ENCODE measurements at regions not wholly inside any gene's neighbourhood (a gene's known extent, or its start where the extent isn't known, plus 50 kb on each side); places are given as distances from the start of the nearest gene placed in this dataset.

GRCh38 chr4:24298911-24299310, 285.4 kb downstream of the DHX15 start:
- DNase-seq (ENCODE audit: low read depth, low spot score): no peak

DNA sequence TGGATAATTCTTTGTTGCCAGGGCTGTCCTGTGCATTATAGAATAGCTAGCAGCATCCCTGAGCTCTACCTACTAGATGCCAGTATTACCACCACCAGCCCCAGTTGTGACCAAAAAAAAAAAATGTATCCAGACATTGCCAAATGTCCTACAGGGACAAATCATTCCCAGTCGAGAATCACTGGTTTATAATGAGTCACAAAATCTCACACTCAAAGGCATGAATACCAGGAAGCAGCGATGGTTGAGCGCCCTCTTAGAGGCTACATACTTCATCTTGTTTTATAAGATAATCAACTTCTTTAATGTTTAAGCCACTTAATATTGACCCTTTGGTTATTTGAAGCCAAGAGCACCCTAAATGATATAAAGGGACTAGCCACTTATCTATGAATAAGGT, 297.3 kb downstream of the DHX15 start:
- no peak for DNase-seq (ENCODE audit: low read depth, low spot score)

- DNase-seq (ENCODE audit: low read depth, low spot score): no peak
Measured at GRCh38 chr4:24285759-24286158, 298.6 kb downstream of the DHX15 start.

- no peak for DNase-seq (ENCODE audit: low read depth, low spot score)
Measured at GRCh38 chr4:24282446-24282845, 301.9 kb downstream of the DHX15 start.

DNA sequence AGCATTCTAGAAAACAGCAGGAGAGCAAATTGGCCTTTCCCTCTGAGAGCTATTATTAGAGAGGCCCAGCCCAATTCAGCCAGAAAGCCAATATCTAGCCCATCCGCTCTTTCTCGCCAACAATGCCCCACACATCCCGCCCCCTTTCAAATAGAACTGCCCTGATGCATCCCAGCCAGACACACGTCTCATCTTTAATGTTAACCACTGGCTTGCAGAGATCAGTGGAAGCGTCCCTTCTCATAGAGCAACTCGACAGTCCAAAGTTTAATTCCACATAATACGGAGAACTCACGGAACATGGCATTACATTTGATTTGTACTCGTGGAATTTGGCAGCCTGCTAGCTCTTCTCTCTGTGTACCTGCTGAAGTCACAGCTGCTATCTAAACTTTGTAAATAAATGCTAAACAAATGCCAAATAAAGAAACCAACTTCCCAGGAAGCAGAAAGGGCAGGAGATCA, 304.4 kb downstream of the DHX15 start:
- no peak for DNase-seq (ENCODE audit: low read depth, low spot score)

GRCh38 chr4:24279469-24279868, 304.9 kb downstream of the DHX15 start:
- no peak for DNase-seq (ENCODE audit: low read depth, low spot score)

DNA sequence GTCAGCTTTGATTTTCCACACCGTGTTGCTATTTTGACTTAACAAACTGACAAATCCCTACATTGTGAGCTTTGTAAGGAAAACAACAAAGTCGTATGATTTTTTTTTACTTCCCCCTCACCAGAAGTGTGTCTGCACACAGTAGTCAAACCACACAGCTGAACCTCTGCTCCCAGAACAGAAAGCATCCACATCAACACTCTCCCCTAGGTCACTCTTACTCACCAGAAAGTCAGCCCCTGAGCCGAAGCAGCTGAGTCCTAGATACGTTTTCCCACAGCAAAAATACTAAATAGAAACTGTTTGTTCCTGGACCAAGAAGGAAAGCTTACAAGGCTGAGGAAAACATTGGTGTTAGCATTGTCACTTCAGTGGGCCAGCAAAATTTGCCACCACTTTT, 305.7 kb downstream of the DHX15 start:
- DNase-seq (ENCODE audit: low read depth, low spot score): no peak

DNA sequence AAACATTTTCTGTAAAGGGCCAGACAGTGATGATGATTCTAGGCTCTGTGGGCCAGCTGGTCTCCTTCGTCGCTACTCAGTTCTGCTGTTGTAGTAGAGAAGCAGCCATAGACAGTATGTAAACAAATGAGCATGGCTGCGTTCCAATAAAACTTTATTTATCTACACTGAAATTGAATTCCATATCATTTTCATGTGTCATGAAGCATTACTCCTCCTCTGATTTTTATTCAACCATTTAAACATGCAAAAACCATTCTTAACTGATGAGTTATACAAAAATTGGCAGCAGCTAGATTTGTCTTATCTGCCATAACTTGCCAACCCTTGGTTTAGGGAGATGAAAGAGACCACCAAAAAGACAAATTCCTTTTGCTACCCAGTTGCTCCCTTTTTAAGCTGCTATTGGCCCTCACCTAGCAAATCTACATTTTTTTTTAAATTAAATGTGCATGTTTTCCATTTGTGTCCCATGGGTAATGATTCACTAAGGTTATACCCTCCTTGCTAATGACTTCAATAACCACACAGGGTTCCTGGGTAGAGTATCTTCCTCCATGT, 309.9 kb downstream of the DHX15 start:
- no peak for DNase-seq (ENCODE audit: low read depth, low spot score)

DNA sequence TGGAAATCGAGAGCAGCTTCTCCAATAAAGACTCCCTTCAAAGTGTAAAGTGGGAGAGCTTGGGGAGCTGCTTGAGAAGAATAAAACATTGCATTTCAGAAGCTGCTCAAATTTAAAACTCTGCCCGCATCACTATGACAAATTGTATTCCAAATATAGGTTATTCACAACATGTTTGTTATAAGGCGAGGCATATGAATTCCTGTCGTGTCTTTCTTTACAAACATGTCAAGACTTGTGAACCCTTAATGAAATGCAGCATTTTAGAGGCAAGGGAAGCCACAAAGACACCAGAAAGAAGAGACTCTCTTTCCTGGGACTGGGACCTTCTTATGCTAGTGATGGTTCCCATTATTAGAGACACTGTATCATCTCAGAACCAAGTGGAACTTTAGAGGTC, 311.2 kb downstream of the DHX15 start:
- no peak for DNase-seq (ENCODE audit: low read depth, low spot score)

- no peak for DNase-seq (ENCODE audit: low read depth, low spot score)
Measured at GRCh38 chr4:24266951-24267722, 317.2 kb downstream of the DHX15 start.

- no peak for DNase-seq (ENCODE audit: low read depth, low spot score)
Measured at GRCh38 chr4:24265989-24266388, 318.4 kb downstream of the DHX15 start.

DNA sequence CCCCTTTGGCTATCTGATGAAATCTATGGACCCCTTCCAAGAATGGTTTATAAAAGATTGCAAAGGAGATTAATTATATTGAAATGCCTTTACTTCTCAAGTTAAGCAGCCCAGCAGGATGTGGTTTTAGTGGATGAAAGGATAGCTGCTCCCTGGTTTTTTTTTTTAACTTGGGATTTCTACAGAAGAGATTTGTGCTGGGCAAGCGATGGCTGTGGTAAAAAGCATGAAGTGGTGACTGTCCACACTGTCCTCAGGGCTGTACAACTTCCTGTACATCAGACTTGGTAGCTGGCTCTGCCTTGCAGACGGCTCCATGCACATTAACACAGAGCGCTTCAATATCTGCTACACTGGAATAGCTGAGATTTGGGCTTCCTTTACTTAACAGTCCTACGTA, 321.7 kb downstream of the DHX15 start:
- no peak for DNase-seq (ENCODE audit: low read depth, low spot score)

- no peak for DNase-seq (ENCODE audit: low read depth, low spot score)
Measured at GRCh38 chr4:24262084-24262483, 322.3 kb downstream of the DHX15 start.

- no peak for DNase-seq (ENCODE audit: low read depth, low spot score)
Measured at GRCh38 chr4:24260923-24261564, 323.3 kb downstream of the DHX15 start.

DNA sequence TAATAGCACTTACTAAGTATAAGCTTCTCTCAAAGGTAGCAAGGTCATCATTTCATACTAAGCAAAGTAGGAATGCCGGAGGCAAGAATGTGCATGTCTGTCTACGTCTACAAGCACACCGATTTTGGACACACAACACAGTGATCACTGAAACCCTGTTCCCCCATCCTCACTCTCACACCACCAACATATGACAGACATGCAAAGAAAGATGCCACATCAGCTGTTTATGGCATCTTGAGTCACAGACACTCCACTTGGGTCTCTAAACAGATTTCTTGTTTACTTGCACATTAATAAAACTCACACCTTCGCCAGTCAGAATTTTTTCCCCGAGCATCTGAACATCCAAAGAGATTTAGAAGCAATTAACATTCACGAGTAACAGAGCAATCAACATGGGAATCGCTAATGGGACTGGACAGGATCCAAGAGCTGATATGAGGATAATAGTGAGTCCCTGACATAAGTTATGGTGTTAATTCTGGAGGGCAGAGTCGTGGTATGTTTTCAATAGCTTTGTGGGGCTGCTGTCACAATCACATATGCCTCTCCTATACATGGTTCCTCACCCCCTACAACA, 324.1 kb downstream of the DHX15 start:
- DNase-seq (ENCODE audit: low read depth, low spot score): no peak

DNA sequence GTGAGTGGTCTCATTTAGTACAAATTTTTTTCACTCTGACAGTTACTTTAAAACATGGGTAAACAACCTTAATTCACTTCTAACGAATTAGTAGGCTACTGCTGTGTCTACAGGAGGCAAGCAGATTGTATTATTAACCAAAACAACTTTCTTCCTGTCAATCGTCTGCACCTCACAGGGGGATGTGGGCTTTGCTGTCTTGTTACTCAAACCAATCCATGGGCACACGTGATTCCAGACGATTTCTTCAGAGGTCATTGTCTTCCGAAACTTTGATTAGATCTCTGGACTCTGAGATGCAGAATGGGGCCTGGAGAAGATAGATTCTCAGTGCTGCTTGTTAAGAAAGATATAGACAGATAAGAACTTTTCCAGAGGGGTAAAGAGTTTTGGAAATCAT, 327.8 kb downstream of the DHX15 start:
- DNase-seq (ENCODE audit: low read depth, low spot score): no peak

DNA sequence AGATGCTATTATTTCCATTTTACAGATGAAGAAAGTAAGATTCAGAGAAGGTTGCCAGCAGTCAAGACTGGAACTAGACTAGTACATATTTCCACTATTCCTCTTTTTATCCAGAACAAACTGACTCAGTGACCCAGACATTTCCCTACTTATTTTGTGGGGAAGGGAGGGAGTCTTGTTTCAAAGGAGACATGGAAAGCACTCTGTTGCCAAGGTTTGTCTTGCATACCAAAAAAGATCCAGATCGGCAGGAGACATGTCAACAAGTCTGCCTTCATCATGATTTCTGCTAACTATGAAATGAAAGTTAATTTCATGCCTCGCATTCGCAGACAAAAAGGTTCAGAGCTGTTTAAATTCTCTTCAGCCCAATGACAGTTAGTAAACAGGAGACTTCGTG, 328.3 kb downstream of the DHX15 start:
- no peak for DNase-seq (ENCODE audit: low read depth, low spot score)

GRCh38 chr4:24252121-24252520, 332.2 kb downstream of the DHX15 start:
- DNase-seq (ENCODE audit: low read depth, low spot score): no peak

DNA sequence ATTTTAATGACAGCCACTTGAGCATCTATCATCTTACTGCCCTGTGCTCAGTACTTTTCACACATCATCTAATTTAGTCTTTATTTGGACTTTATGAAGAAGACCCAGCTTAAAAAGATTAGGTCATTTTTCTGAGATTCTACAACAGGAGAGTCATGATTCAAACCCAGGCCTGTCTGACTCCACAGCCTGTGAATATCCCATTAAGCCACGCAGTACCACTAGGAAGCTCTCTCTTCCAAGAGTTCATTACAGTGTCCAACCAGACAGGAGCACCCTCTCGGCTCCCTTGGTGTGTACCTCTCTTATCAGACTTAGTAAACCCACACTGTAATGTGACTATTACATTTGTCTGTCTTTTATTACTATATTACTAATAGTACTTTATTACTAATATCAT, 332.8 kb downstream of the DHX15 start:
- DNase-seq (ENCODE audit: low read depth, low spot score): no peak

DNA sequence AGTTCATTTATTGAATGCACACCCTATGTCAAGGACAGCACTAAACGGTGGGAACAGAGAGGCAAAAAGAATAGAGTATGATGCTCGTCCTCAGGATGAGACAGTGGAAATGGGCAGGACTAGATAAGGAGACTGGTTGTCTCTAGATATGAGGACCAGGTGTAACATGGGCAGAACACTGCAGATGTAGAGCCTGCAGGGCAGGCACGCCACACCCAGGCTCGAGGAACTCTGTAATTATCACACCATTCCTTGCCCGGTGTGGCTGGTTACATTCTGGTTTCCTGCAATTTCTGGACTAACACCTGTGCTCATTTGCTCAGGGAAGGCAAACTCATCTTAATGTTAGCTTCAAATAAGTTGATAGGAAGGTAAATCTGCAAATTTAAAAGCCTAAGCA, 334.4 kb downstream of the DHX15 start:
- DNase-seq (ENCODE audit: low read depth, low spot score): no peak

DNA sequence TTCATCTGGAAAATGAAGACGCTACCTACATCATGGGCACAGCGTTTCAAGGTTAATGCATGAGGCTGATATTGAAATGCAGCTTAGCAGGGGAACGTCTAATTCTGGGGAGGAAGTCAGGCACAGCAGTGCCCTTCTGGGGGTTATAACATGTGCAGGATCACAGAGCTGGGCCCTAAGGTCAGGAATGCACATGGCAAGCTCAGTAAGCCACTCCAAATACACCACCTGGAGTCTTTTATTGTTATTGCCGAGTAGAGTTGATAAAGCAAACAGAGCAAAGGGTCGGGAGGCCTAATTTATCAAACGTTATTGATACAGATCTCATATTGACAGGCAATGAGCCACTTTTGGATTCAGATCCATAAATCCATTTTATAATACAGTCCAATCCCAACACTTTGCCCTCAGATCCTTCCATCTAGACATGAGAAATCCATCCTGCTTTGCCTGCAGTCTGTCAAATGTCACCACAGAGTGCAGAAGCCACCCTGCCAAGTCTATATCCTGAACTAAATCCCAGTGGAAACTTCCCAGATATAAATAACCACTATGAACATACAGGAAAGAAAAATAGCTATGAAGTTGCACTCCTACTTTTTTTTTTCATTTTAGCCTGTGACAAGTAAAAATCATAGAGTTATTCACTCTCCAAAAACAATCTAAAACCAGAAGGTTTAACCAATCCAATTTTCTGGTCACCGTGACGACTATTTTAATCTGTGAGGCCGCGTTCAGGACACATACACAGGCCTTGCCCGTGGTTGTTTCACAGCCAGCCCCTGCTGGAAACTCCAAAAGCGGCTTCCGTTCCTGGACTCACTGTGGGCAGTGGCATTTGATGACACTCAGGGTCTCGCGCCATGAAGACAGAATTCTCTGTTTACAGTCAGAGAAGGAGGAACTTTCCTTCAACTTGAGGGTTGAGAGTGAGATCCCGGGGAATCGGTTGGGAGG, 335.4 kb downstream of the DHX15 start:
- DNase-seq (ENCODE audit: low read depth, low spot score): no peak

- DNase-seq (ENCODE audit: low read depth, low spot score): no peak
Measured at GRCh38 chr4:24245491-24245820, 338.9 kb downstream of the DHX15 start.
